IPS-18a (cell line): ENCODE measurements at regions not wholly inside any gene's neighbourhood (a gene's known extent, or its start where the extent isn't known, plus 50 kb on each side); places are given as distances from the start of the nearest gene placed in this dataset.
"Not testable (repeated sequence)": the region's sequence is repeated elsewhere in the genome, so short reads cannot be mapped to it uniquely, and the experiment has no call there.

Experiments
- H3K27ac ChIP-seq: one replicate; pipeline ENCODE4 v1.5.1; 2013; ENCODE audit warnings: low read length
- H3K27me3 ChIP-seq: one replicate; pipeline ENCODE4 v1.6.1; 2013; ENCODE audit warnings: mild to moderate bottlenecking, low read length; ENCODE audit not compliant: control insufficient read depth, insufficient read depth
- H3K36me3 ChIP-seq: one replicate; pipeline ENCODE4 v1.6.1; 2013; ENCODE audit warnings: low read depth, low read length; ENCODE audit not compliant: control insufficient read depth
- H3K4me1 ChIP-seq: one replicate; pipeline ENCODE4 v1.6.1; 2013; ENCODE audit warnings: low read depth, low read length; ENCODE audit not compliant: control insufficient read depth
- H3K4me3 ChIP-seq: one replicate; pipeline ENCODE4 v1.5.1; 2013; ENCODE audit warnings: low read length
- H3K9ac ChIP-seq: one replicate; pipeline ENCODE4 v1.6.1; 2013; ENCODE audit warnings: mild to moderate bottlenecking, low read length, moderate library complexity
- H3K9me3 ChIP-seq: one replicate; pipeline ENCODE4 v1.6.1; 2013; ENCODE audit warnings: low read depth, low read length; ENCODE audit not compliant: control insufficient read depth

DNA sequence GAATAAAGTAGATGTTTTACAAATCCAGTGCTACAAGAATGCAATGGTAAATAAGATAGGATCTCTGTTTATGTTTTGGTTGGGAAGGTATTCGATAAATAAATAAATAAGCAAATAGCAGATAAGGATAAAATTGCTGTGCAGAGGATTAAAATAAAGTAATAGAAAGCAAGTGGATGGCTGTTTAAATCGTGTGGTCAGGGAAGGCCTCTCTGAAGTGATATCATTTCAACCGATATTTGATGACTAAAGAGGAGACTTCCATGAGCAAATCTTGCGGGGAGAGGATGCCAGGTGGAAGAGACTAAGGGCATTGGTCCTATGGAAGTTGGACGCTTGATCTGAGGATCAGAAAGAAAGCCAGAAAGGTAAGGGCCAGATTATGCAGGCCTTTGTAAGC lies 92.0 kb upstream of the CCN2 start:
- no peak overlapping the region for H3K27ac ChIP-seq

DNA sequence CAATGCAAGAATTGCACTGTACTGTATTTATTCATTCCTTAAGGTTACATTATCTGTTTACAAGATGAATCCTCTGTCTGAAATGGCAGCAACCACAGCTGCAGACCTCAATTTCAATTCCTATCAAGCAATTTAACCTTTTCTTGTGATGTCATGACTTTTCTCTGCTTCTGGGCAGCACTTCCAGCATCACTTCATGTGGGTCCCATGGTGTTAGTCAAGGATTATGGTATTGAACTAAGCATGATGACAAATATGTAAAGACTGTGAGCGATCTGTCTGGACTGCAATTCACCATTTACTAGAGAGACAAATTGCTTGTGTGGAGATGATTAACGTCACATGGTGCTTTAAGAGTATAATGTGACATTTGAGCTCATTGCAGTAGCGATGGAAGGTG lies 90.5 kb upstream of the CCN2 start:
- H3K4me3 ChIP-seq = no peak overlapping the region
- H3K27ac ChIP-seq = no peak overlapping the region
- H3K4me1 ChIP-seq = no peaks in the 10 kb centered on the region
- H3K36me3 ChIP-seq = no peaks in the 10 kb centered on the region
- no peak overlapping the region for H3K9ac ChIP-seq
- H3K27me3 ChIP-seq = no peaks in the 10 kb centered on the region
- no peaks in the 10 kb centered on the region for H3K9me3 ChIP-seq

More for the DNA sequence above, 92.0 kb upstream of the CCN2 start:
- H3K4me1 ChIP-seq = no peaks in the 10 kb centered on the region
- no peaks in the 10 kb centered on the region for H3K36me3 ChIP-seq
- H3K27me3 ChIP-seq = no peaks in the 10 kb centered on the region
- H3K9ac ChIP-seq = no peak overlapping the region
- H3K4me3 ChIP-seq = no peak overlapping the region
- no peaks in the 10 kb centered on the region for H3K9me3 ChIP-seq

DNA sequence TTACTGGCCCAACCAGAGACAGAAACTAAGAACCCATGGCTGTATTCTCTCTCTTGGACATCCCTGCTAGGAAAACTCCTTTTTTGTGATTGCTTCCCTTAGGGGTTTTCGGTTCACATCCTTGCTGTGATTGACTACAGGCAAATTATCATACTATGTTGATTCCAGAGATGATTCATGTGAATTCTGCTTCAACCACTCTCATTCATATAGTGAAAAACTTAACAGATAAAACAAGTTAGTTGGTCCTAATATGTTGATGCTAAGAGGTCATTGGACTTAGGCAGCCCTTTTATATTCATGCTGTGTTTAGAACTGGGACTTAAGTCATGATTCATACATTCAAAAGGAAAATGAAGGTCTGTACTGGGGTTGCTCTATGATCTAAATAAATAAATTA lies 76.9 kb upstream of the CCN2 start:
- Histone ChIP-seq H3K27me3 (no peaks in the 10 kb centered on the region), H3K9me3 (no peaks in the 10 kb centered on the region), H3K36me3 (no peaks in the 10 kb centered on the region), H3K4me1 (peaks cover 16% of the 10 kb centered on the region), H3K4me3 (no peak overlapping the region), H3K27ac (no peak overlapping the region), H3K9ac (no peak overlapping the region)

DNA sequence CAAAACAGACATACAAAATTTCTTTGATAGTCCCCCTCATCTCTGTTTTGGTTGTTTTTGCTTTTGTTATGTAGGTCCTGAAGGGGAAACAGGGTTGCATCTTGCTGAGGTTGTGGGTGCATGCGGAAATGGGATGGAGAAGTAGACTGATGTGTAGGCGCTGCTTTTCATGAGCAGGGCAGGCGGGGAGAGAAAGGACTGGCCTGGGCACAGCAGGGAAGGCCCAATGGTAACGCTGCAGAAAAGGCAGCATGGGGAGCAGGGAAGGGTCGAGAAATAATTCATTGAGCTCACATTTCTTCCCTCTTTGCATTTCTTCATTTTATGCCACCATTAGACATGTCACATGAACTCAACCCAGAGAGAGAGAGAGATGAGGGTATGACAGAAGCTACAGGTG lies 74.3 kb upstream of the CCN2 start:
- no peak overlapping the region for H3K9ac ChIP-seq
- no peak overlapping the region for H3K4me3 ChIP-seq
- H3K36me3 ChIP-seq = no peaks in the 10 kb centered on the region
- H3K27ac ChIP-seq = no peak overlapping the region
- no peaks in the 10 kb centered on the region for H3K9me3 ChIP-seq
- no peaks in the 10 kb centered on the region for H3K27me3 ChIP-seq
- peaks cover 24% of the 10 kb centered on the region for H3K4me1 ChIP-seq

DNA sequence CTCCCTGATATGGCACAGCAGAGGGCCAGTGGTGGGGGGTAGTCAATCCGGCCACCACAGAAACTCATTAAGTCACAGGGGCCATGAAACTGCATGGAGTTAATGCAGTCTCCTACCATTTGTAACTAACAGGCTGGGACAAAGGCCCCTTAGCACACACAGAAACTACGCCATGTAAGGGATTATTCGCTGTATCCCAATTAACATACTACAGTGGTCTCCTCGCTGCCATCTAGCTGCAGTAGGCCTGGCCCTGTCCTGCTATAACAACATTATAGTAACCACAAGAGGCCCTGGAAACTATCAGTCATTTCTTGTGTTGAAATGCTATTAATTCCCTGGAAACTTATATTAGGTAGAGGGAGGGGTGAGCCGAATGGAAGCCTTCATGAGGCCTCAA lies 72.3 kb upstream of the CCN2 start:
- H3K27me3 ChIP-seq = no peaks in the 10 kb centered on the region
- no peak overlapping the region for H3K9ac ChIP-seq
- H3K4me3 ChIP-seq = no peak overlapping the region
- H3K27ac ChIP-seq = no peak overlapping the region
- no peaks in the 10 kb centered on the region for H3K9me3 ChIP-seq
- peaks cover 24% of the 10 kb centered on the region for H3K4me1 ChIP-seq
- H3K36me3 ChIP-seq = no peaks in the 10 kb centered on the region

DNA sequence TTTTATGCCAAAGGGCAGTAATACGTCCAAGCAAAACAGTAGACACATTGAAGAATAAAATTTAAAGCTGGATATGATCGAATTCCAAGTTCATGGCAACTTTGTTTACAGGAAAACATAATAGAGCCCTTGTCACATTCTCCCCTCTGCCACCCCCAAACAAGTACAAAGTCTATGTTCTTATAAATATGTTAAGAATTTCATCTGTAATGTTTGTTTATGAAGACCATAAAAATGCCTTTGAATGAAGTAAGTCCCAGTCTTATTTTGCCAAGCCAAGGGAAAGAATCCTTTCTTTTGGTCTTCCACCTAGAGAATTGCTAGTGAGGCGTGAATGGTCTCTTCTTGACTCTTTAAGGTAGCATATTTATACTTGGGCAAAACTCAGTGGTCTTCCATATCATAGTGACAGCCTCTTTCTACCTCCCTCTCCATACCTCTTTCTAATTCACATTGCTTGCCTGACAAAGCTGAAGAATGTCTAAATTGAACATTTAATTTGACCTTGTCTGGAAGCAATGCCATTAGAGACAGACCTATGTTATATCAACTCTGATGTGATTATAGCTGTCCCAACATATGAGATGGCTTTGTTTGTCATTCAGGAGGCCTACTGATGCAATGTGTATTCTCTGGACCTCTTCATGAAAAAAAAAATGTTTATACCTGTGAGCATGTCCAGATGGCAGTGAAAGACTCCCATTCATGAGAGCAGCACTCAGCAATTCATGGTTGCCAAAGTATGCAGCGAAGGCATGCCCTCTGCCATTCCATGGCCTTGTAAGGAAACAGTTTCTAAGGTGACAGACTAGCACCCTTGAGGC lies 70.6 kb upstream of the CCN2 start:
- H3K27me3 ChIP-seq = no peaks in the 10 kb centered on the region
- H3K9ac ChIP-seq = no peak overlapping the region
- peaks cover 24% of the 10 kb centered on the region for H3K4me1 ChIP-seq
- H3K36me3 ChIP-seq = no peaks in the 10 kb centered on the region
- no peak overlapping the region for H3K27ac ChIP-seq
- H3K9me3 ChIP-seq = no peaks in the 10 kb centered on the region
- no peak overlapping the region for H3K4me3 ChIP-seq

DNA sequence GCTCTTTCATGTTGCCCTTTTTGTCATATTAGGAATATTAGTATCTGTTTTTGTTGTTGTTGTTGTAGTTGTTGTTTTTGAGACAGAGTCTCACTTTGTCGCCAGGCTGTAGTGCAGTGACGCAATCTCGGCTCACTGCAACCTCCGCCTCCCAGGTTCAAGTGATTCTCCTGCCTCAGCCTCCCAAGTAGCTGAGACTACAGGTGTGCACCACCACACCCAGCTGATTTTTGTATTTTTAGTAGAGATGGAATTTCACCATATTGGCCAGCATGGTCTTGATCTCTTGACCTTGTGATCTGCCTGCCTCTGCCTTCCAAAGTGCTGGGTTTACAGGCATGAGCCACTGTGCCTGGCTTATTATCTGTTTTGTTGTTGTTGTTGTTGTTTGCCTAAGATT lies 69.7 kb upstream of the CCN2 start:
- not testable (repeated sequence) for H3K27ac ChIP-seq, H3K9me3 ChIP-seq, H3K27me3 ChIP-seq, H3K9ac ChIP-seq, H3K4me3 ChIP-seq, H3K36me3 ChIP-seq
- peaks cover 20% of the 10 kb centered on the region for H3K4me1 ChIP-seq

DNA sequence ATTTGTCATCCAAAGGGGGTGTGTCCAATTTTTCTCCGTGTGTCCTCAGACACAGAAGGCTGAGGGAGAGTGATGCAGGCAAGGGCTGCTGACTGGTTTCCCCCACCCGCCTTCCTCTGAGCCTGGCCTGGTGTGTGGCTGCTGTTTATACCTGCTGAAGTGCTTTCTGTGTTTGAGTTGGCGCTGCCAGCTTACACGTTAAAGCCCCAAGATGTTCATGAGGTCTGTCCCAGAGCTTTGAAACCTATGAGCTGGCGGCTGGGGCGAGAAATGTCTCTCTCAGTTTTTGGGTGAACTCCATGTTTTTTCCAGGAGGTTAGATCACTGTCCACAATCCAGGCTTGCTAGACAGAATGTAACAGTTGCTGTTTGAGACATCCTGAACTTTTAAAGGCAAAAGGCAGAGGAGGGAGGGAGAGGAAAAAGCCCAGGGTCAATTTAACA lies 69.0 kb upstream of the CCN2 start:
- H3K9ac ChIP-seq = no peak overlapping the region
- no peaks in the 10 kb centered on the region for H3K36me3 ChIP-seq
- H3K27ac ChIP-seq = no peak overlapping the region
- no peaks in the 10 kb centered on the region for H3K27me3 ChIP-seq
- no peak overlapping the region for H3K4me3 ChIP-seq
- peaks cover 13% of the 10 kb centered on the region for H3K4me1 ChIP-seq
- no peaks in the 10 kb centered on the region for H3K9me3 ChIP-seq

- Histone ChIP-seq H3K9me3 (no peaks in the 10 kb centered on the region), H3K27ac (no peak overlapping the region), H3K27me3 (no peaks in the 10 kb centered on the region), H3K9ac (no peak overlapping the region), H3K4me3 (no peak overlapping the region), H3K36me3 (no peaks in the 10 kb centered on the region), H3K4me1 (peaks cover 12% of the 10 kb centered on the region)
Observed at GRCh38 chr6:132019586-132019985, 68.4 kb upstream of the CCN2 start.

GRCh38 chr6:132017942-132018341 lies 66.8 kb upstream of the CCN2 start:
- no peaks in the 10 kb centered on the region for H3K36me3 ChIP-seq
- H3K4me1 ChIP-seq = peaks cover 7% of the 10 kb centered on the region
- H3K4me3 ChIP-seq = no peak overlapping the region
- no peak overlapping the region for H3K9ac ChIP-seq
- no peaks in the 10 kb centered on the region for H3K9me3 ChIP-seq
- H3K27ac ChIP-seq = no peak overlapping the region
- no peaks in the 10 kb centered on the region for H3K27me3 ChIP-seq

DNA sequence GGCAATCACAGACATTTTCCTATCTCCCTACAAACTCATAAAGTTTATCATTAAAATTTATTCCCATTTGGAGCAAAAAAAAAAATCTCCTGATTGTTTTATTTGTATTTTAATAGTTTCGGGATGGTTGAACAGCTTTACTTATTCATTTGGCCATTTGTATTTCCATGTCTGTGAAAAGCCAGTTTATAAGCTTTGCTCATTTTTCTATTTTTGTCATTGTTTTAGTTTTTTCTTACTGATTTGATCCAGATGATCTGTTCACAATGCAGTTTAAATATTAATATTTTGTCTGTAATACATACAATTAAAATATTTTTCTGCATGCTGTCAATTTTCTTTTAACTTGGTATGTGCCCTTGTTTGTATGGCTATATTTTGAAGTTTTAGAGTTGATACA lies 65.2 kb upstream of the CCN2 start:
- Histone ChIP-seq H3K27ac (no peak overlapping the region), H3K4me1 (no peaks in the 10 kb centered on the region), H3K27me3 (no peaks in the 10 kb centered on the region), H3K9me3 (no peaks in the 10 kb centered on the region), H3K9ac (no peak overlapping the region), H3K4me3 (no peak overlapping the region), H3K36me3 (no peaks in the 10 kb centered on the region)

DNA sequence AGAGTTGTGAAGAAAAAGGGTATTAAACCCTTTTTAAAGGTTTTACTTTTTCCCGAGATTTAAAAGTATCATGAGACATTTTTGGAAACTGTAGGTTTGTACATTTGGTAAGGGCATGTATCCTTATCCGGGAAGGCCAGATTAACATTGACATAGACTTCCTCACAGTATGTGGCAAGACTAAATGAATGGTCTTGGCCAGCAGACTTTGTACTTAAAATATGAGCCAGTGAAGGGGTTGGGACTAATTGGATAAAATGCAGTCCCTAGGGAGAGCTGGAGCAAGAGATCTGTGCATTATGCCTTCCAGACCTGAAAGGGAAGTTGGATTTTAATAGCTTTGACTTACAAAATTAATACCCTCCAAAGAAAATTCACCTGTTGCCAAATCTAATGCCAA lies 60.4 kb upstream of the CCN2 start:
- H3K27ac ChIP-seq = no peak overlapping the region
- H3K4me3 ChIP-seq = no peak overlapping the region
- no peak overlapping the region for H3K9ac ChIP-seq
- H3K27me3 ChIP-seq = no peaks in the 10 kb centered on the region
- H3K9me3 ChIP-seq = no peaks in the 10 kb centered on the region
- H3K36me3 ChIP-seq = no peaks in the 10 kb centered on the region
- no peaks in the 10 kb centered on the region for H3K4me1 ChIP-seq
